ENCODE measurements at regions not wholly inside any gene's neighbourhood (a gene's known extent, or its start where the extent isn't known, plus 50 kb on each side); places are given as distances from the start of the nearest gene placed in this dataset.

DNA sequence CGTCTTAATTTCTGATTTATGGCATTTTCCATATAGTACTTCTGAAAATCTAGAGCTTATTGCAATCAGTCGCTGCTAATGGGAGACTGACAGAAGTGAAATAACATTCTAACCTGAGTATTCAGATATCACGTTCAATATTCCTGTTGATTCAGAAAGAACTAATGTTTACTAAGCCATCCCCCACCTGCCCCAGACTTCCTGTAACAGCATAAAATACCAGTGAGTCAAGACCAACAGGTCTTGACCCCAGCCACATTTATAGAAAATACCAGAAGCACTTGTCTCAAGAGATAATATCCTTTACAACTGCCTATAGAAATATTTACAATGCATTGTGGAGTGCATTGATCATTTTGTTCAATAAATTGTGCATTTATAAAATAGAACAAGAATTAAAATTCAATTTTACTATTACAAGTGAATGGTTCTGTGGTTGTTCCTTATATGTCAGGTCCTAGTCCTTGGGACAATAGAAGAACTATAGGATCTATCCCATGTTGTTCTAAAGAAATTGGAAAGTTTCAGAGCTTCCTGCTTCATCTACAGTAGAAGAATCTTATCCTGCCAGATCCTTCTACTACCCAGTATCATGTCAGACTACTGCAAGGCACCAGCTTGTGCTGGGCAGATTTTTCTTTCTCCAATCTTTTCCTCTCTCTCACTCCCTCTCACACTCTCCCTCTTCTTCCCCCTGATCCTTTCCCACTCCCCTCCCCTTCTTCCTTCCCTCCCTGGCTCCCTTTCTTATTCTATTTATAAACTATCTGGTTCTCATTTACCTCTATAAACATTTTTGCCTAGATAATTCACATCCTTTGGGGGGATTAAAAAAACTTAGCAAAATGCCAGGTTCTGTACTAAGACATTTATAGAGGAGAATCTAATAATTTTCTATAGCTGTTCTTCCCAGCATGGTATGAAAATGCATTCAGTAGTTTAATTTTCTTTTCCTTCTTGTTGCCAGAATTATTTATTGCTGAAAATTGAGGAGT is 629.9 kb downstream of the DIAPH3 start:
- no TSS peak for BruUV-seq (replicated peaks)
- H3K27ac ChIP-seq (ENCODE audit: low read depth, low read length, poor library complexity, severe bottlenecking) = peak overlapping the region; percentile 61
- CTCF ChIA-PET = no interaction called here
- H3K27me3 ChIP-seq (replicated peaks; ENCODE audit: insufficient read depth, low read depth, low read length, poor library complexity) = no peaks in the 10 kb centered on the region
- peaks cover 51% of the 10 kb centered on the region for H3K4me1 ChIP-seq (ENCODE audit: insufficient read depth, low read length, poor library complexity, severe bottlenecking)
- H3K36me3 ChIP-seq (ENCODE audit: insufficient read depth, low read length, poor library complexity, severe bottlenecking) = no peaks in the 10 kb centered on the region
- TF ChIP-seq, protein P1, sequence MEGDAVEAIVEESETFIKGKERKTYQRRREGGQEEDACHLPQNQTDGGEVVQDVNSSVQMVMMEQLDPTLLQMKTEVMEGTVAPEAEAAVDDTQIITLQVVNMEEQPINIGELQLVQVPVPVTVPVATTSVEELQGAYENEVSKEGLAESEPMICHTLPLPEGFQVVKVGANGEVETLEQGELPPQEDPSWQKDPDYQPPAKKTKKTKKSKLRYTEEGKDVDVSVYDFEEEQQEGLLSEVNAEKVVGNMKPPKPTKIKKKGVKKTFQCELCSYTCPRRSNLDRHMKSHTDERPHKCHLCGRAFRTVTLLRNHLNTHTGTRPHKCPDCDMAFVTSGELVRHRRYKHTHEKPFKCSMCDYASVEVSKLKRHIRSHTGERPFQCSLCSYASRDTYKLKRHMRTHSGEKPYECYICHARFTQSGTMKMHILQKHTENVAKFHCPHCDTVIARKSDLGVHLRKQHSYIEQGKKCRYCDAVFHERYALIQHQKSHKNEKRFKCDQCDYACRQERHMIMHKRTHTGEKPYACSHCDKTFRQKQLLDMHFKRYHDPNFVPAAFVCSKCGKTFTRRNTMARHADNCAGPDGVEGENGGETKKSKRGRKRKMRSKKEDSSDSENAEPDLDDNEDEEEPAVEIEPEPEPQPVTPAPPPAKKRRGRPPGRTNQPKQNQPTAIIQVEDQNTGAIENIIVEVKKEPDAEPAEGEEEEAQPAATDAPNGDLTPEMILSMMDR (conservative IDR thresholded peaks at IDR 0.05; ENCODE audit: low read depth, low read length) = no peak
- TF ChIP-seq EZH2 (IDR thresholded peaks at IDR 0.05; ENCODE audit: borderline replicate concordance, low read depth, low read length, poor library complexity, severe bottlenecking) = no peak
- peak; percentile 45 for DNase-seq (ENCODE audit: low spot score)
- H3K4me3 ChIP-seq (ENCODE audit: low read depth, low read length, poor library complexity, severe bottlenecking) = no peak overlapping the region
- POLR2A ChIA-PET (ENCODE audit: low non-redundant PET) = no interaction called here
- H3K9me3 ChIP-seq (ENCODE audit: low read depth, low read length, poor library complexity, severe bottlenecking) = no peaks in the 10 kb centered on the region
- intact Hi-C loops (cut with micrococcal nuclease; ENCODE audit: unreplicated experiment) = loop anchor here (5.0 kb wide), 1 partner anchor 52 kb away; no protein-coding TSS in a partner anchor

DNA sequence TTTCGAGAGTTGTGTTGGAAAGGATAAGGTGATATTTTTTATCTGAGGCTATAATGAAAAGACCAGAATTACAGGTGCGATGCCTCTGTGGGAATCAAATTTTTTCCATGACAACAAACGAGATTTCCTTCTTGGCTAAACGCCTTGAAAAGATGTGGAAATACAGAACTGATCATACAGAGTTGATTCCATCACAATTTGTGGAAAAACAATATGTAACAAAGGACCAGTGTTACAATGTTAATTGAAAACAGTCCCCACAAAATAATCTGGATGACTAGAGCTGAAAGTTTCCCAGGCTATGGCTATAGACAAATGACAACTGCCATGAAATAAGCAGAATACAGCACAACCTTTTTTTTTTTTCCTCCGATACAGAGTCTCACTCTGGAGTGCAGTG is 628.9 kb downstream of the DIAPH3 start:
- BruUV-seq (replicated peaks) = no TSS peak
- intact Hi-C loops (cut with micrococcal nuclease; ENCODE audit: unreplicated experiment) = loop anchor here (5.0 kb wide), 1 partner anchor 53 kb away; no protein-coding TSS in a partner anchor
- TF ChIP-seq EZH2 (IDR thresholded peaks at IDR 0.05; ENCODE audit: borderline replicate concordance, low read depth, low read length, poor library complexity, severe bottlenecking) = no peak
- TF ChIP-seq, protein P1 (conservative IDR thresholded peaks at IDR 0.05; ENCODE audit: low read depth, low read length) = no peak
- no peaks in the 10 kb centered on the region for H3K36me3 ChIP-seq (ENCODE audit: insufficient read depth, low read length, poor library complexity, severe bottlenecking)
- H3K4me1 ChIP-seq (ENCODE audit: insufficient read depth, low read length, poor library complexity, severe bottlenecking) = peaks cover 51% of the 10 kb centered on the region
- DNase-seq (ENCODE audit: low spot score) = no peak
- ChIA-PET CTCF (no interaction called here), POLR2A (ENCODE audit: low non-redundant PET) (no interaction called here)
- no peaks in the 10 kb centered on the region for H3K27me3 ChIP-seq (replicated peaks; ENCODE audit: insufficient read depth, low read depth, low read length, poor library complexity)
- H3K27ac ChIP-seq (ENCODE audit: low read depth, low read length, poor library complexity, severe bottlenecking) = peak overlapping the region; percentile 61
- H3K9me3 ChIP-seq (ENCODE audit: low read depth, low read length, poor library complexity, severe bottlenecking) = no peaks in the 10 kb centered on the region
- no peak overlapping the region for H3K4me3 ChIP-seq (ENCODE audit: low read depth, low read length, poor library complexity, severe bottlenecking)

DNA sequence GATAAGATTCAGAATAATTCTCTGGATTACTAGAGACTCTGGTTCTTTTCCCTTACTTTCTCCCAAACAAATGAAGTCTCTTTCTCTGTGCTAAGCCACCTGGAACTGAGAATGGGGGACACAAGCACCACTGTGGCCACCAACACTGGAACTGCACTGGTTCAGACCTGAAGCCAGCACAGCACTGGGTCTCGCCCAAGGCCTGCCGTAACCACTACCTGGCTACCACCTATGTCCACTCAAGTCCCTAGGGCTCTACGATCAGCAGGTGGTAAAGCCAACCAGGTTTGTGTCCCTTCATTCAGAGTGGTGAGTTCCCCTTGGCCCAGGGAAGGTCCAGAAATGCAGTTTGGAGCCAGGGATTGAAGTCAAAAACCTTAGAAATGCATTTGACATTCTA is 626.2 kb downstream of the DIAPH3 start:
- H3K36me3 ChIP-seq (ENCODE audit: insufficient read depth, low read length, poor library complexity, severe bottlenecking) = no peaks in the 10 kb centered on the region
- no peak overlapping the region for H3K4me3 ChIP-seq (ENCODE audit: low read depth, low read length, poor library complexity, severe bottlenecking)
- BruUV-seq (replicated peaks) = no TSS peak
- no peak for DNase-seq (ENCODE audit: low spot score)
- H3K27me3 ChIP-seq (replicated peaks; ENCODE audit: insufficient read depth, low read depth, low read length, poor library complexity) = no peaks in the 10 kb centered on the region
- intact Hi-C loops (cut with micrococcal nuclease; ENCODE audit: unreplicated experiment) = no loop called here
- ChIA-PET CTCF (no interaction called here), POLR2A (ENCODE audit: low non-redundant PET) (interaction anchor here (0.6 kb wide), 1 partner anchor 1218 kb away, joined by 3 read pairs; no protein-coding TSS in a partner anchor)
- H3K4me1 ChIP-seq (ENCODE audit: insufficient read depth, low read length, poor library complexity, severe bottlenecking) = peaks cover 61% of the 10 kb centered on the region
- H3K9me3 ChIP-seq (ENCODE audit: low read depth, low read length, poor library complexity, severe bottlenecking) = no peaks in the 10 kb centered on the region
- H3K27ac ChIP-seq (ENCODE audit: low read depth, low read length, poor library complexity, severe bottlenecking) = no peak overlapping the region
- no peak for TF ChIP-seq EZH2 (IDR thresholded peaks at IDR 0.05; ENCODE audit: borderline replicate concordance, low read depth, low read length, poor library complexity, severe bottlenecking)
- TF ChIP-seq, protein P1 (conservative IDR thresholded peaks at IDR 0.05; ENCODE audit: low read depth, low read length) = no peak

Measured in A673 (cell line).